ENCODE measurements at regions not wholly inside any gene's neighbourhood (a gene's known extent, or its start where the extent isn't known, plus 50 kb on each side); places are given as distances from the start of the nearest gene placed in this dataset.

DNA sequence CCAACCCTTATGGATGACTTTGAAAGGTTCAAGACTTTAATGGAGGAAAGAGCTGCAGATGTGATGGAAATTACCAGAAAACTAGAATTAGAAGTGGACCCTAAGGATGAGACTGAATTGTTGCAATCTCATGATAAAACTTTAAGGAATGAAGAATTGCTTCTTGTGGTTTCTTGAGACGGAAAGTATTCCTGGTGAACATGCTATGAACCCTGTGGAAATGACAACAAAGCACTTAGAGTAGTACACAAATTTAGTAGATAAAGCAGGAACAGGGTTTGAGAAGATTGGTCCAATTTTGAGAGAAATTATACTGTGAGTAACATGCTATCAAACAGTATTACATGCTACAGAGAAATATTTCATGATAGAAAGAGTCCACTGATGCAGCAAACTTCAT, 215.4 kb downstream of the OMA1 start:
- Histone ChIP-seq H3K4me1 (ENCODE audit: control insufficient read depth in 3 of 3, insufficient read depth in 2 of 3, low read depth in 1 of 3, low read length in 2 of 3) (no peaks in the 10 kb centered on the region), H3K9me3 (ENCODE audit: control insufficient read depth in 2 of 2, insufficient read depth in 1 of 2, low read depth in 1 of 2, low read length in 1 of 2) (no peaks in the 10 kb centered on the region), H3K4me3 (ENCODE audit: low read depth in 1 of 3, low read length in 3 of 3) (no peak overlapping the region), H3K36me3 (ENCODE audit: control insufficient read depth in 3 of 3, insufficient read depth in 2 of 3, low read depth in 1 of 3, low read length in 3 of 3) (no peaks in the 10 kb centered on the region), H3K27me3 (ENCODE audit: control insufficient read depth in 3 of 3, insufficient read depth in 3 of 3, low read length in 3 of 3) (no peaks in the 10 kb centered on the region), H3K27ac (ENCODE audit: low read depth in 1 of 3, low read length in 2 of 3) (no peak overlapping the region)
- no peak for DNase-seq
- FAIRE-seq, result no peak
- WGBS, 3 donors, result 79 to 96% (median 85%) methylated on average over 1 of the region's 1 CpG

DNA sequence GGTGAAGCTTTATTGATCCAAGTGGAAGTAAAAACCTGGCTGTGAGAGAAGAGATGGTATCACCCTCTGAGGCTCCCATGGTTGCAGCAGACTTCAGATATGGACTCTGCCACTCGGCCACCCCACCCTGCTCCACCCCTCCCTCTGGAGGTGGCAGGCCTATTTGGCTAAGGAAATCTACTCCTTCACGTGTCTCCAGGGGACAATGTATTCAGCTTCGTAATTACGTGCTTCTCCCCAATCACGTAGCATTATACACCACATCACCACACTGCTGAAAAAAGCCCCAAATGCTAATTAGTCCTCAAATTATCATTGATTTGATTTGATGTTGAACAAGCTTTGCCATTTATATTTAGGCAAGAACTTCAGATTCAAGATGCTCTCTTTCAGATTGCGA, 220.7 kb downstream of the OMA1 start:
- Histone ChIP-seq H3K9me3 (ENCODE audit: control insufficient read depth in 2 of 2, insufficient read depth in 1 of 2, low read depth in 1 of 2, low read length in 1 of 2) (peaks cover 0 to 5% of the 10 kb centered on the region in 2 donors), H3K36me3 (ENCODE audit: control insufficient read depth in 3 of 3, insufficient read depth in 2 of 3, low read depth in 1 of 3, low read length in 3 of 3) (no peaks in the 10 kb centered on the region), H3K4me3 (ENCODE audit: low read depth in 1 of 3, low read length in 3 of 3) (no peak overlapping the region), H3K27me3 (ENCODE audit: control insufficient read depth in 3 of 3, insufficient read depth in 3 of 3, low read length in 3 of 3) (no peaks in the 10 kb centered on the region), H3K4me1 (ENCODE audit: control insufficient read depth in 3 of 3, insufficient read depth in 2 of 3, low read depth in 1 of 3, low read length in 2 of 3) (no peaks in the 10 kb centered on the region), H3K27ac (ENCODE audit: low read depth in 1 of 3, low read length in 2 of 3) (no peak overlapping the region)
- WGBS, 3 donors, result 35 to 53% (median 48%) methylated on average over 6 of the region's 6 CpGs
- FAIRE-seq (no peak), DNase-seq (no peak)

GRCh38 chr1:58324558-58324957, 222.0 kb downstream of the OMA1 start:
- Histone ChIP-seq H3K9me3 (ENCODE audit: control insufficient read depth in 2 of 2, insufficient read depth in 1 of 2, low read depth in 1 of 2, low read length in 1 of 2) (peaks cover 0 to 5% of the 10 kb centered on the region in 2 donors), H3K4me1 (ENCODE audit: control insufficient read depth in 3 of 3, insufficient read depth in 2 of 3, low read depth in 1 of 3, low read length in 2 of 3) (no peaks in the 10 kb centered on the region), H3K27ac (ENCODE audit: low read depth in 1 of 3, low read length in 2 of 3) (no peak overlapping the region), H3K27me3 (ENCODE audit: control insufficient read depth in 3 of 3, insufficient read depth in 3 of 3, low read length in 3 of 3) (no peaks in the 10 kb centered on the region), H3K4me3 (ENCODE audit: low read depth in 1 of 3, low read length in 3 of 3) (no peak overlapping the region), H3K36me3 (ENCODE audit: control insufficient read depth in 3 of 3, insufficient read depth in 2 of 3, low read depth in 1 of 3, low read length in 3 of 3) (no peaks in the 10 kb centered on the region)
- DNase-seq (no peak), FAIRE-seq (no peak)
- WGBS, 3 donors, result 52 to 66% (median 62%) methylated on average over 2 of the region's 2 CpGs

DNA sequence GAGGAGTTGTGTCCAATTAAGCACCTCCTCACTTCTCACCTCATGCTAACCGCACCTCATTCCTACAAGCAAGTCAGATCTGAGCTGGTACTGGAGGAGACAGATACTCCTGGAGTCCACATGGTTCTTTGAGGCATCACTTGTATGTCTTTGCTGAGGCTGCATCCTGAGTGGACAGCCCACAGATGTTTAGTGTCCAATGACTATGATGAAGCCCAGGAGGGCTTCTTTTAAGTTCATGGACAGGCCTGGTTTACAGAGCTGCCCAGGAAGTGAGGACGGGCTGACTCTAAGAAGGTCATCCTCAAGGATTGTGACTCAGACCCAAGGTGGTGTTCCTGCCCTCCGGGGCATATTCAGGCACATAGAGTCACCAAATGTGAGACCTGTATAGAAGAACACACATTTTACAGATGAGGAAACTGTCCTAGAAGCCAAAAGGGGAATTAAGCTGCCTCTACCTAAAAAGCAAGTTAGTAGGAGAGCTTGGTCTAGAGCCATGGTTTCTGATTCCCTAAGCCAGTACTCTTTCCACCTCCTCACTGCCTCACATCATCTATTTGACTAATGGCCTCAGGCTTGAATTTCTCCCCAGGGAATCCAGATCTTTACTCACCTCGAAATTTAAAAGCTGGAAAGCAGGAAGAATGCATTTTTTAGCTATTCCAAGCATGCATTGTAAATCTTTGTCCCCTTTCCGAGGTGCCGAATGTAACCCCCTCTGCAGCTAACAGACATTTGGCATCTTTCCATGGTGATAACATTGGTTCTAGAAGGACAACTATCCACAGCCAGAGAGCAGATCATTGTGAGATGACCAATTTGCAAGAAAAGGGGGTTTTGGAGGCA, 228.1 kb downstream of the OMA1 start:
- FAIRE-seq, result no peak

GRCh38 chr1:58317694-58318093, 228.8 kb downstream of the OMA1 start:
- 83 to 93% (median 88%) methylated on average over 1 of the region's 1 CpG for WGBS, 3 donors
- no peak for FAIRE-seq
- H3K4me1 ChIP-seq (ENCODE audit: control insufficient read depth in 3 of 3, insufficient read depth in 2 of 3, low read depth in 1 of 3, low read length in 2 of 3), result no peaks in the 10 kb centered on the region
- no peak overlapping the region for H3K4me3 ChIP-seq (ENCODE audit: low read depth in 1 of 3, low read length in 3 of 3)
- no peak overlapping the region for H3K27ac ChIP-seq (ENCODE audit: low read depth in 1 of 3, low read length in 2 of 3)
- H3K27me3 ChIP-seq (ENCODE audit: control insufficient read depth in 3 of 3, insufficient read depth in 3 of 3, low read length in 3 of 3), result no peaks in the 10 kb centered on the region
- H3K9me3 ChIP-seq (ENCODE audit: control insufficient read depth in 2 of 2, insufficient read depth in 1 of 2, low read depth in 1 of 2, low read length in 1 of 2), result peaks cover 0 to 5% of the 10 kb centered on the region in 2 donors
- DNase-seq, result no peak
- H3K36me3 ChIP-seq (ENCODE audit: control insufficient read depth in 3 of 3, insufficient read depth in 2 of 3, low read depth in 1 of 3, low read length in 3 of 3), result no peaks in the 10 kb centered on the region

More for the DNA sequence above, 228.1 kb downstream of the OMA1 start:
- WGBS, 3 donors, result 67 to 80% (median 73%) methylated on average over 6 of the region's 6 CpGs
- Histone ChIP-seq H3K36me3 (ENCODE audit: control insufficient read depth in 3 of 3, insufficient read depth in 2 of 3, low read depth in 1 of 3, low read length in 3 of 3) (no peaks in the 10 kb centered on the region), H3K9me3 (ENCODE audit: control insufficient read depth in 2 of 2, insufficient read depth in 1 of 2, low read depth in 1 of 2, low read length in 1 of 2) (peaks cover 0 to 5% of the 10 kb centered on the region in 2 donors), H3K27ac (ENCODE audit: low read depth in 1 of 3, low read length in 2 of 3) (no peak overlapping the region), H3K27me3 (ENCODE audit: control insufficient read depth in 3 of 3, insufficient read depth in 3 of 3, low read length in 3 of 3) (no peaks in the 10 kb centered on the region), H3K4me3 (ENCODE audit: low read depth in 1 of 3, low read length in 3 of 3) (no peak overlapping the region), H3K4me1 (ENCODE audit: control insufficient read depth in 3 of 3, insufficient read depth in 2 of 3, low read depth in 1 of 3, low read length in 2 of 3) (no peaks in the 10 kb centered on the region)
- no peak for DNase-seq

DNA sequence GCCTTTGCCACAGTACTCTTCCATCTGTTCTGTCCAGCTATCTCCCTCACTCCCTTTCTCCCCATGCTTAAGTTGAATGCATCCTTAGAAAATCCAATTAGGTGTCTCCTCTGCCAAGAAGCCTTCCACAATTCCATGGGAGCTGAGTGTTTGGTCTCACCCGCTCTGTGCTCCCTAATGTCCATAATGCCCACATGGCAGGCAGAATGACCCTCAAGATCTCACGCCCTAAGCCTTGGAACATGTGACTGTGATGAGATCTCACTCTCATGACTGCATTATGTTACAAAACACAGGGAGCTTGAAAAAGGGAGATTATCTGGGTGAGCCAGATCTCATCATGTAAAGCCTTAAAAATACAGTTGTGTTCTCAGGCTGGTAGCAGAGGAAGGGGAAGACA, 229.4 kb downstream of the OMA1 start:
- H3K27me3 ChIP-seq (ENCODE audit: control insufficient read depth in 3 of 3, insufficient read depth in 3 of 3, low read length in 3 of 3), result no peaks in the 10 kb centered on the region
- H3K4me1 ChIP-seq (ENCODE audit: control insufficient read depth in 3 of 3, insufficient read depth in 2 of 3, low read depth in 1 of 3, low read length in 2 of 3), result no peaks in the 10 kb centered on the region
- FAIRE-seq (no peak), DNase-seq (no peak)
- H3K27ac ChIP-seq (ENCODE audit: low read depth in 1 of 3, low read length in 2 of 3), result no peak overlapping the region
- H3K4me3 ChIP-seq (ENCODE audit: low read depth in 1 of 3, low read length in 3 of 3), result no peak overlapping the region
- WGBS, 3 donors, result 74 to 91% (median 85%) methylated on average over 2 of the region's 2 CpGs
- no peaks in the 10 kb centered on the region for H3K36me3 ChIP-seq (ENCODE audit: control insufficient read depth in 3 of 3, insufficient read depth in 2 of 3, low read depth in 1 of 3, low read length in 3 of 3)
- peaks cover 0 to 5% of the 10 kb centered on the region in 2 donors for H3K9me3 ChIP-seq (ENCODE audit: control insufficient read depth in 2 of 2, insufficient read depth in 1 of 2, low read depth in 1 of 2, low read length in 1 of 2)

DNA sequence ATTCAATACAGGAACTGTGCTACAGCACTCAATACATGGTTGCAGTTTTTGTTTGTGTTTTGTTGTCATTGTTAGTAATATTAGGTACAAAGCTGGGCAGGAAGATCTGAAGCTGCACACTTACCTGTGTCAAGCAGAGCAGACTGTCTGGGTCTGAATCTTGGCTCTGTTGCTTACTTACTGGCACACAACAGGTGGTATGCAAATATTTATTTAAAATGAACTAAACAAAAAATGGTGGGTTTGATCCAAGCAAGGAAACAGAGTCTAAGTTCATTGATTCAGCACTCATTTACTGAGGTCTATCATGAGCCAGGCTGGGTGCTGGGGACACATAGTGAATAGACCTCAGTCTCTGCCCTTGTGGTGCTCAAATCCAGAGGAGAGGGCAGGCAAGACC, 230.4 kb downstream of the OMA1 start:
- no peak overlapping the region for H3K27ac ChIP-seq (ENCODE audit: low read depth in 1 of 3, low read length in 2 of 3)
- H3K27me3 ChIP-seq (ENCODE audit: control insufficient read depth in 3 of 3, insufficient read depth in 3 of 3, low read length in 3 of 3), result no peaks in the 10 kb centered on the region
- FAIRE-seq (no peak), DNase-seq (no peak)
- no peak overlapping the region for H3K4me3 ChIP-seq (ENCODE audit: low read depth in 1 of 3, low read length in 3 of 3)
- H3K36me3 ChIP-seq (ENCODE audit: control insufficient read depth in 3 of 3, insufficient read depth in 2 of 3, low read depth in 1 of 3, low read length in 3 of 3), result no peaks in the 10 kb centered on the region
- H3K4me1 ChIP-seq (ENCODE audit: control insufficient read depth in 3 of 3, insufficient read depth in 2 of 3, low read depth in 1 of 3, low read length in 2 of 3), result no peaks in the 10 kb centered on the region
- peaks cover 0 to under 1% of the 10 kb centered on the region in 2 donors for H3K9me3 ChIP-seq (ENCODE audit: control insufficient read depth in 2 of 2, insufficient read depth in 1 of 2, low read depth in 1 of 2, low read length in 1 of 2)

DNA sequence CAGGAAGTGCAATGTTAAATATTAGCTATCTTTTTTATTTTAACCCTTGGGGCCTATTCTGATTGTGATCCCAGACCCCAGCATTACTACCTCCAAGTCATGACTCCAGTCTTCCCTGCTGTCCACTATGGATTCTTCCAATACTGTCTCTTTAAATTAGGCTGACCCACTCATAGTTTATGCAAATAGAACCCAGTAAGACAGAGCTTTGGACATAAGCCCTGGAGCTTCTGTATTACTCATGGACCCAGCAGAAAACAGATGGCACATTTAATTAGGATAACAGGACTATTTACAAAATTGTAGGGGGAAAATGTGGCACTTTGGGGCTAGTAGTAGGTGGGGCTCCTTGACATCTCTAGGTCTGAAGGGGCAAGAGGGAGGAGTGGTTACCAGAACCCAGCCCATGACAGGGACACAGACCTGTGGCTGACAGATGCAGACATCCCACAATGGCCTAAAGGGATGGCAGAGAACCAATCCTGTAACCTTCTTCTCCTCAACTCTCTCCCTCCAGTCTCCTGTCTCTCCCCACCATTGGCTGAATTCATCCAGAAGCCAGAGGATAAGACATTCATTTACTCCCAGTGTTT, 233.5 kb downstream of the OMA1 start:
- no peak for DNase-seq
- no peaks in the 10 kb centered on the region for H3K36me3 ChIP-seq (ENCODE audit: control insufficient read depth in 3 of 3, insufficient read depth in 2 of 3, low read depth in 1 of 3, low read length in 3 of 3)
- no peak for FAIRE-seq
- H3K27me3 ChIP-seq (ENCODE audit: control insufficient read depth in 3 of 3, insufficient read depth in 3 of 3, low read length in 3 of 3), result no peaks in the 10 kb centered on the region
- no peak overlapping the region for H3K27ac ChIP-seq (ENCODE audit: low read depth in 1 of 3, low read length in 2 of 3)
- H3K4me1 ChIP-seq (ENCODE audit: control insufficient read depth in 3 of 3, insufficient read depth in 2 of 3, low read depth in 1 of 3, low read length in 2 of 3), result no peaks in the 10 kb centered on the region
- H3K4me3 ChIP-seq (ENCODE audit: low read depth in 1 of 3, low read length in 3 of 3), result no peak overlapping the region
- H3K9me3 ChIP-seq (ENCODE audit: control insufficient read depth in 2 of 2, insufficient read depth in 1 of 2, low read depth in 1 of 2, low read length in 1 of 2), result no peaks in the 10 kb centered on the region

DNA sequence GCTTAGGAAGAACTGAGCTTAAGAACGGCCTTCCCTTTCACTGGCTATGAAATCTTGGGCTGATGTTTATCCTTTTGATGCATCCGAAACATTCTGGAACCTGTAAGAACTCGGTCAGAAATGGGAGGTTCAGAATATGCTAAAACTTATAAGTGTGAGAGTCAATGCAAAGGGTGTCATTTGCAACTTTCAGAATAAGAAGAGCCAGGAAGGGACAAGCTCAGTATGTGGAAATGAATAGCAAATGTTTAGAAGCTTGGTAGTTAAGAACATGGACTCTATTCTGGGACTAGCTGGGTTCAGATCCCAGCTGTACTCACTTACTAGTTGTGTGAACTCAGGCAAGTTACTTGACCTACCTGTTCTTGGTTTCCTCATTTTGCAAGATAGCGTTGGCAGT, 234.1 kb downstream of the OMA1 start:
- FAIRE-seq (no peak), DNase-seq (no peak)
- Histone ChIP-seq H3K9me3 (ENCODE audit: control insufficient read depth in 2 of 2, insufficient read depth in 1 of 2, low read depth in 1 of 2, low read length in 1 of 2) (no peaks in the 10 kb centered on the region), H3K27me3 (ENCODE audit: control insufficient read depth in 3 of 3, insufficient read depth in 3 of 3, low read length in 3 of 3) (no peaks in the 10 kb centered on the region), H3K27ac (ENCODE audit: low read depth in 1 of 3, low read length in 2 of 3) (no peak overlapping the region), H3K36me3 (ENCODE audit: control insufficient read depth in 3 of 3, insufficient read depth in 2 of 3, low read depth in 1 of 3, low read length in 3 of 3) (no peaks in the 10 kb centered on the region), H3K4me3 (ENCODE audit: low read depth in 1 of 3, low read length in 3 of 3) (no peak overlapping the region), H3K4me1 (ENCODE audit: control insufficient read depth in 3 of 3, insufficient read depth in 2 of 3, low read depth in 1 of 3, low read length in 2 of 3) (no peaks in the 10 kb centered on the region)
- WGBS, 3 donors, result 67 to 83% (median 73%) methylated on average over 4 of the region's 4 CpGs

All from small intestine (tissue), 7 donors.